ENCODE measurements at regions not wholly inside any gene's neighbourhood (a gene's known extent, or its start where the extent isn't known, plus 50 kb on each side); places are given as distances from the start of the nearest gene placed in this dataset.

DNA sequence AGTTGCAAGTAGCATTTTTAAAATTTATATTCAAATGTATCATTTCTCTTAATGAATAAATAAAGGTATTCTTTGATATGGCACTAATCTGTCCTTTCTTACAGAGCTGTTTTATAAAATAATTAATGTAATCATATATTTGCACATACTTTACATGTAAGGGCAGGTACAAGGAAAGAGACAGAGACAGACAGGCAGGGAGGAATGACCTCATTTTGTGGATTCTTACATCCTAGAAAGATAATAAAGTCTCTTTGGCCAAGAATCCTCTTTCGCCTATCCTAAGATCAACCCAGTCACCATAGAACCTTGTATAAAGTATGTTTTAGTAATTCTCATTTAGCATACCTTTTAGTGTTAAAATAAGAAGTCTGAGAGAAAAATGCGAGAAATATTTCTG lies 98.5 kb upstream of the CTSO start:
- TF ChIP-seq POLR2A (IDR thresholded peaks at IDR 0.05): no peak
- TF ChIP-seq, protein P1, sequence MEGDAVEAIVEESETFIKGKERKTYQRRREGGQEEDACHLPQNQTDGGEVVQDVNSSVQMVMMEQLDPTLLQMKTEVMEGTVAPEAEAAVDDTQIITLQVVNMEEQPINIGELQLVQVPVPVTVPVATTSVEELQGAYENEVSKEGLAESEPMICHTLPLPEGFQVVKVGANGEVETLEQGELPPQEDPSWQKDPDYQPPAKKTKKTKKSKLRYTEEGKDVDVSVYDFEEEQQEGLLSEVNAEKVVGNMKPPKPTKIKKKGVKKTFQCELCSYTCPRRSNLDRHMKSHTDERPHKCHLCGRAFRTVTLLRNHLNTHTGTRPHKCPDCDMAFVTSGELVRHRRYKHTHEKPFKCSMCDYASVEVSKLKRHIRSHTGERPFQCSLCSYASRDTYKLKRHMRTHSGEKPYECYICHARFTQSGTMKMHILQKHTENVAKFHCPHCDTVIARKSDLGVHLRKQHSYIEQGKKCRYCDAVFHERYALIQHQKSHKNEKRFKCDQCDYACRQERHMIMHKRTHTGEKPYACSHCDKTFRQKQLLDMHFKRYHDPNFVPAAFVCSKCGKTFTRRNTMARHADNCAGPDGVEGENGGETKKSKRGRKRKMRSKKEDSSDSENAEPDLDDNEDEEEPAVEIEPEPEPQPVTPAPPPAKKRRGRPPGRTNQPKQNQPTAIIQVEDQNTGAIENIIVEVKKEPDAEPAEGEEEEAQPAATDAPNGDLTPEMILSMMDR (IDR thresholded peaks at IDR 0.05 in 4 of 5, conservative IDR thresholded peaks at IDR 0.05 in 1 of 5): no peak

Data from gastrocnemius medialis (tissue), 4 donors.